ENCODE measurements at regions not wholly inside any gene's neighbourhood (a gene's known extent, or its start where the extent isn't known, plus 50 kb on each side); places are given as distances from the start of the nearest gene placed in this dataset.

- DNase-seq (ENCODE audit: low read depth, low spot score), result no peak
- TF ChIP-seq CTCF (IDR thresholded peaks at IDR 0.05; ENCODE audit: low read depth, low read length), result no peak
- in situ Hi-C loops (cut with HindIII; ENCODE audit: low sequenced_read_pairs), result no loop called here
- no peak overlapping the region for H3K4me3 ChIP-seq (ENCODE audit: low read depth, low read length)
Observed at GRCh38 chr13:78029901-78030300, 111.3 kb upstream of the EDNRB start.

- in situ Hi-C loops (cut with HindIII; ENCODE audit: low sequenced_read_pairs), result no loop called here
- DNase-seq (ENCODE audit: low read depth, low spot score), result no peak
- no peak for TF ChIP-seq CTCF (IDR thresholded peaks at IDR 0.05; ENCODE audit: low read depth, low read length)
- no peak overlapping the region for H3K4me3 ChIP-seq (ENCODE audit: low read depth, low read length)
Observed at GRCh38 chr13:78028960-78029359, 110.3 kb upstream of the EDNRB start.

- TF ChIP-seq CTCF (IDR thresholded peaks at IDR 0.05; ENCODE audit: low read depth, low read length), result no peak
- in situ Hi-C loops (cut with HindIII; ENCODE audit: low sequenced_read_pairs), result no loop called here
- no peak for DNase-seq (ENCODE audit: low read depth, low spot score)
- no peak overlapping the region for H3K4me3 ChIP-seq (ENCODE audit: low read depth, low read length)
Observed at GRCh38 chr13:78024996-78025395, 106.4 kb upstream of the EDNRB start.

- no peak for TF ChIP-seq CTCF (IDR thresholded peaks at IDR 0.05; ENCODE audit: low read depth, low read length)
- H3K4me3 ChIP-seq (ENCODE audit: low read depth, low read length), result no peak overlapping the region
- in situ Hi-C loops (cut with HindIII; ENCODE audit: low sequenced_read_pairs), result no loop called here
- DNase-seq (ENCODE audit: low read depth, low spot score), result peak; percentile 48
Observed at GRCh38 chr13:78022164-78022877, 103.7 kb upstream of the EDNRB start.

- in situ Hi-C loops (cut with HindIII; ENCODE audit: low sequenced_read_pairs), result no loop called here
- no peak for TF ChIP-seq CTCF (IDR thresholded peaks at IDR 0.05; ENCODE audit: low read depth, low read length)
- DNase-seq (ENCODE audit: low read depth, low spot score), result no peak
- no peak overlapping the region for H3K4me3 ChIP-seq (ENCODE audit: low read depth, low read length)
Observed at GRCh38 chr13:78020861-78021260, 102.2 kb upstream of the EDNRB start.

GRCh38 chr13:78015782-78016181 lies 97.2 kb upstream of the EDNRB start:
- H3K4me3 ChIP-seq (ENCODE audit: low read depth, low read length), result no peak overlapping the region
- no peak for DNase-seq (ENCODE audit: low read depth, low spot score)
- no peak for TF ChIP-seq CTCF (IDR thresholded peaks at IDR 0.05; ENCODE audit: low read depth, low read length)
- in situ Hi-C loops (cut with HindIII; ENCODE audit: low sequenced_read_pairs), result no loop called here

Measured in astrocyte of the spinal cord (primary cell).